G401.6 (cell line): ENCODE measurements at regions not wholly inside any gene's neighbourhood (a gene's known extent, or its start where the extent isn't known, plus 50 kb on each side); places are given as distances from the start of the nearest gene placed in this dataset.
"Not testable (repeated sequence)": the region's sequence is repeated elsewhere in the genome, so short reads cannot be mapped to it uniquely, and the experiment has no call there.

Experiments
- FAIRE-seq: peaks from 2 replicates; lab custom pipeline; 2012; peaks lifted over from hg19 to GRCh38; lab: Jason Lieb, UNC

GRCh38 chr13:24931450-24932251 is 164.3 kb upstream of the PABPC3 start:
- no peak for FAIRE-seq

DNA sequence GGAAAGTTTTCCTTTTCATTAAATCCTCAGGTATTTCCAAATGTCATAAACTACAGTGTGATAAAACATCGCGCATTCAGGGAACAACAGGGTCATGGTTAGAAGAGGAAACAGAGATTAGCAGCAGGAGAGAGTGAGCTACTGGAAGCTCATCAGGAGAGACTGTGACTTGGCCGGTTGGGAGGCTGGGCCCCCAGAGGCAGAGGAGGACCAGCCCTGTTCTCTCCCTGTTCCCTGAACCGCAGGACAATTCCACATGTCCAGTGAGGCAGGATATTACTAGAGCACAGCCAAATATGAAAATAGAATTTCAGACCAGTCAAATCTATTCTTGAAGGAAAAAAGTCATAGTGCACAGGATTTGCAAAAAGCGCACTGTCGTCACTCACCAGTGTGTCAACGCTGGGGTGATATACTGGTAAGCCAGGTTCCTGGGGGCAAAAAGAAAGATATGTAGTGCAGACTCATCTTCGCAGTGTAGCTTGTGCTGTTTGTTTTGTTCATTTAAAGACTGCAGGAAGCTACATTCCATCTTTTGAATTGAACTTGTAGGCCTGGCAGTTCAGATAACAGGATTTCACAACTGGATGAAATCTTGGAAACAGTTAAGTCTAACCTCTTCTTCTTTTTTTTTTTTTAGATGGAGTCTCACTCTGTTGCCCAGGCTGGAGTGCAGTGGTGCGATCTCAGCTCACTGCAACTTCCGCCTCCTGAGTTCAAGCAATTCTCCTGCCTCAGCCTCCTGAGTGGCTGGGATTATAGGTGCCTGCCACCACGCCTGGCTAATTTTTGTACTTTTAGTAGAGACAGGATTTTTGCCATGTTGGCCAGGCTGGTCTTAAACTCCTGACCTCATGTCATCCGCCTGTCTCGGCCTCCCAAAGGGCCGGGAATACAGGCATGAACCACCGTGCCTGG is 162.6 kb upstream of the PABPC3 start:
- not testable (repeated sequence) for FAIRE-seq

- FAIRE-seq = not testable (repeated sequence)
Measured at GRCh38 chr13:24934024-24934385, 161.9 kb upstream of the PABPC3 start.

DNA sequence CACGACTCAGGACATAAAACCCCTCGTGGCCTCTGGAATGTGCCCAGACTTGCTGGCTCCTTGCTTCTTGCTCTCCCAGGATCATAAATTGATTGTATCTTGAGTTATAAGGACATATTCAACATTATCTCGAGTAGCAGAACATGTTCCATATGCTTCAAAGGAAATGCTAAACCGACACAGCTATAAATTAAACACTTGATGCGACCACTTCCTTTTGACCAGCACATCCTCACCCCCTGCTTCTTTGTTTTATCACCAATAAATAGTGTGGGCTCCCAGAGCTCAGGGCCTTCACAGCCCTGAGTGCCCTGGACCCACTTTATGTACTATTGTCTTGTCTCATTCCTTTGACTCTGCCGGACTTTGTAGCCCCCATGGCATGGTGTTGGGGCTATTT is 157.0 kb upstream of the PABPC3 start:
- FAIRE-seq = no peak

- FAIRE-seq = not testable (repeated sequence)
Measured at GRCh38 chr13:24941023-24941713, 154.8 kb upstream of the PABPC3 start.

GRCh38 chr13:24943136-24943535 is 152.8 kb upstream of the PABPC3 start:
- no peak for FAIRE-seq

DNA sequence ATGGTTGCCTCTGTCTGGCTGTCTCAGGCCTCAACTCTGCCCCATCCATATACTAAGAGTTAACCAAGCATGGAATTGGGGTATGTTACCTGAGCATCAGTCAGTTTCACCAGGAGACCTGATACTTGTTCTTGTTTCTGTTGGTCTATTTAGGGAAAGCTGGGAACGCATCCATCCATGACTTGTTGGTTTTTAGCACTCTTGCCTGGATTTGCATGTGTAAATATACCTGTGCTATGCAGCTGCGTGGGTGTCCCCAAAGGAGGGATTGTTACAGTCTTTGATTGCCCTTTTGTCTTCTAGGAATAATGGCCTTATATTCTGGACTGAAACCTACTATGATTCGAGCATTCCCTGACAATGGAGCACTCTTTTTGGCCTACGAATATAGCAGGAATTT is 151.9 kb upstream of the PABPC3 start:
- FAIRE-seq = not testable (repeated sequence)

DNA sequence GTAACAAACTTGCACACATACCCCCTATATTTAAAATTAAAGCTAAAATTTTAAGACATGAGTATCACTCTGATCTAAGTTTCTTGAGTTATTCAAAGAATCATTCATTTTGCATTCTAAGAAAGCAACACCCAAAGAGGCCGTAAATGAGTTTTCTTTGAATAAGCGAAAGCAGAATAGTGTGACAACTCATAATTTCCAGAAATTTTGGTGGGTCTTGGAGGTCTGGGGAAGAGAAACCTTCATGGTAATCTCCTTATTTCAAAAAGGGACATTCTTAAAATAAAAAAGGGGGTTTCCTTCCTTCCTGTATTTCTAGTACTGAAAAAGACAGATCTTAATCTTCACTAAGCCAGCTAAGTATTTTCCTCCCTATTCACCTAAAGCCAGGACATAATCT is 147.0 kb upstream of the PABPC3 start:
- FAIRE-seq = not testable (repeated sequence)

GRCh38 chr13:24950611-24951010 is 145.3 kb upstream of the PABPC3 start:
- not testable (repeated sequence) for FAIRE-seq

- not testable (repeated sequence) for FAIRE-seq
Measured at GRCh38 chr13:24967970-24968369, 128.0 kb upstream of the PABPC3 start.

DNA sequence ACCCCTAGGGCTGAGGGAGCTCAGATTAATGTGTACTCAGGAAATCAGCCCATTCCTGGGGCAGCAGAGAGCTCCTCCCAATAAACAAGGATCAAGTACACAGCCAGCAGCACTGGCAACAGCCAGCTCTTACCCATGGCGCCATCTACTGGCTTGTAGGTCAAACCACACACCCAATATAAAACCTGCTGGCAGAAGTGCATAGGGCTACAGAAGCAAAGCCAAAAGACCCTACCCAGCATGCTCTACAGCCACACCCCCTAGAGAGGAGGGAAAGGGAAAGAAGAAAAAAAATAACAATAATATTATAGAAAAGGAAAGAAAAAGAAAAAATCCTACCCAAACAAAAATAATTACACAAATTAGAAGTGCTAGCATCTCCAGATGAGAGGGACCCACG is 127.5 kb upstream of the PABPC3 start:
- peak; percentile 92 for FAIRE-seq

DNA sequence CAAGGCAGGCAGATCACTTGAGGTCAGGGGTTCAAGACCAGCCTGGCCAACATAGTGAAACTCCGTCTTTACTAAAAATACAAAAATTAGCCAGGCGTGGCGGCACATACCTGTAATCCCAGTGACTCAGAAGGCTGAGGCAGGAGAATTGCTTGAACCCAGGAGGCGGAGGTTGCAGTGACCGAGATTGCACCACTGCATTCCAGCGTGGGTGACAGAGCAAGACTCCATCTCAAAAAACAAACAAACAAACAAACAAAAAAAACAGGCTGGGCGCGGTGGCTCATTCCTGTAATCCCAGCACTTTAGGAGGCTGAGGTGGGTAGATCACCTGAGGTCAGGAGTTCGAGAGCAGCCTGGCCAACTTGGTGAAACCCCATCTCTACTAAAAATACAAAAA is 122.8 kb upstream of the PABPC3 start:
- not testable (repeated sequence) for FAIRE-seq

GRCh38 chr13:24981181-24981803 is 114.6 kb upstream of the PABPC3 start:
- not testable (repeated sequence) for FAIRE-seq

DNA sequence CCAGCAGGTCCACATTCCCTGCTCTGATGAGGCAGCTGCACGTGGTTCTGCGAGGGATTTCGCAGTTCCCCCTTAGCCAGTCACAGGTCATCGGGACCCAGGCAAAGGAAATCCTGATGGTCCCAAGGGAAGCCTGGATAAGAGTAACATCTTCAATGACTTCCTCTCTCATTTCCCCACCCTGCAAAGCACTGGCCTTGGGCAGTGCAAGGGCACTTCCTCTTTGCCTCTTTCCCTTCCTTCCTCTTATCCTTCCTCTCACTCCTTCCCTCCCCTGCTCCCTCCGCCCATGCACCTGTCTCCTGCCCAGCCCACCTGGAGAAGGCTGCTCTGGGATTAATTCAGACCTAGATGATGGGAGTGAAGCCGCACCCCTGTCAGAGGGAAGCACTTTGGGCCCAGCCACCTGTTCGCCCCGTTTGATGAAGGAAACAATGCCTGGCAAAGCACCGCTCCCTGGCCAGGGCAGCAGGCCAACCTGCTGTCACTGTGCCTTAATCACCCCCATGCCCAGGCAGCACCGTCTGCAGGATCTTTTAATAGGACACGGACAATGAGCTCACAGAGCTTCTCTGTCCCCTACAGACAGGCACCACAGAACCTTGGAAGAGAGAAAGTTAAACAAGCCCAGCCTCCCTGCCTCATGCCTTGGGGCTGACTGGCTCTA is 113.5 kb upstream of the PABPC3 start:
- no peak for FAIRE-seq

GRCh38 chr13:24983094-24983493 is 112.8 kb upstream of the PABPC3 start:
- no peak for FAIRE-seq

- no peak for FAIRE-seq
Measured at GRCh38 chr13:24984134-24984533, 111.8 kb upstream of the PABPC3 start.

DNA sequence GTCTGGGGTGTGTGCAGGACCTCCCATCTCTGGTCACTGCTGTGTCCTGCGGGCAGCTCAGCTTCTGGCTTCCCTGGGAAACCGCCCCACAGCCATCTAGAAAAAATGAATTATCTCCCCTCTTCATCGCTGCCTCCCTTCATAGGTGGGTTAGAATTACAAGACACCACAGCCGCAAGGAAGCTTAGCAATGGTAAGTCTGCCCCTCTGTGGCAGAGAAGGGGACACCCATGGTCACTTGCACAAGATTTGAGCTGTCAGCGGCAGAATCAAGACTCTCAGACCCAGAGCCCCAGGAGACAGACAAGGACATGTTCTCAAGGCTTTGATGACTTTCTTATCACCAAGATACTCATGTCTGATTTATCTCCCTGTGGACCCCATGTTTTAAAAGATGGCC is 110.8 kb upstream of the PABPC3 start:
- FAIRE-seq = no peak

- FAIRE-seq = no peak
Measured at GRCh38 chr13:24985896-24986295, 110.0 kb upstream of the PABPC3 start.

- FAIRE-seq = no peak
Measured at GRCh38 chr13:24986826-24987225, 109.1 kb upstream of the PABPC3 start.

- not testable (repeated sequence) for FAIRE-seq
Measured at GRCh38 chr13:24989959-24990358, 106.0 kb upstream of the PABPC3 start.

DNA sequence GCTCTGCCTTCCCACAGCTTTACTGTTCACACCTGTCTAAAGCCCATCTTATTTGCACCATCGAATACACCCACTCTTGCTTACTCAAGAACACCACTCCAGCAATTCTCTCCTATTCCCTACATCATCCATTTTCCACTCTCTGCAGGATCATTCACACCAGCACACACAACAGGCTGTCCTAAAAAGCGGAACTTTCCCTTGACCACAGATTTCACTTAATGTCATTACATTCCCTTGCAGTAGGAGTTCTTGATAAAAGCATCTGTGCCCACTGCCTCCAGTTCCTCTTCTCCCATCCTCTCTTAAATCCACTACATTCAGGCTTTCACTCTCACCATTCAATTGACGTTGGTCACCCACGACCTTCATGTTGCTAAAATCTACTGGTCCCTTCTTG is 103.0 kb upstream of the PABPC3 start:
- FAIRE-seq = not testable (repeated sequence)
